ENCODE measurements at regions not wholly inside any gene's neighbourhood (a gene's known extent, or its start where the extent isn't known, plus 50 kb on each side); places are given as distances from the start of the nearest gene placed in this dataset.

- Histone ChIP-seq H3K27me3 (no peaks in the 10 kb centered on the region), H3K27ac (no peak overlapping the region), H3K4me1 (no peaks in the 10 kb centered on the region), H3K9me3 (peaks cover 0 to 6% of the 10 kb centered on the region in 2 donors), H3K4me3 (no peak overlapping the region), H3K36me3 (no peaks in the 10 kb centered on the region)
- intact Hi-C loops (cut with DNase I; ENCODE audit: low total_unique reads), result no loop called here
- no peak for TF ChIP-seq CTCF (IDR thresholded peaks at IDR 0.05)
- TF ChIP-seq POLR2A (IDR thresholded peaks at IDR 0.05), result no peak
- no peak for TF ChIP-seq POLR2AphosphoS5 (IDR thresholded peaks at IDR 0.05)
- no peak for DNase-seq (ENCODE audit: low spot score in 2 of 2)
Measured at GRCh38 chr16:65422934-65423333, 301.1 kb upstream of the CDH11 start.

- Histone ChIP-seq H3K27ac (no peak overlapping the region), H3K9me3 (peaks cover 0 to 6% of the 10 kb centered on the region in 2 donors), H3K36me3 (no peaks in the 10 kb centered on the region), H3K4me1 (no peaks in the 10 kb centered on the region), H3K27me3 (no peaks in the 10 kb centered on the region), H3K4me3 (no peak overlapping the region)
- TF ChIP-seq POLR2A (IDR thresholded peaks at IDR 0.05), result no peak
- TF ChIP-seq POLR2AphosphoS5 (IDR thresholded peaks at IDR 0.05), result no peak
- no peak for TF ChIP-seq CTCF (IDR thresholded peaks at IDR 0.05)
- intact Hi-C loops (cut with DNase I; ENCODE audit: low total_unique reads), result no loop called here
- DNase-seq (ENCODE audit: low spot score in 2 of 2), result no peak
Measured at GRCh38 chr16:65421596-65421995, 299.7 kb upstream of the CDH11 start.

- H3K4me1 ChIP-seq, result no peaks in the 10 kb centered on the region
- no peaks in the 10 kb centered on the region for H3K36me3 ChIP-seq
- H3K9me3 ChIP-seq, result peaks cover 0 to 6% of the 10 kb centered on the region in 2 donors
- intact Hi-C loops (cut with DNase I; ENCODE audit: low total_unique reads), result no loop called here
- DNase-seq (ENCODE audit: low spot score in 2 of 2), result no peak
- no peak for TF ChIP-seq POLR2AphosphoS5 (IDR thresholded peaks at IDR 0.05)
- no peak for TF ChIP-seq CTCF (IDR thresholded peaks at IDR 0.05)
- no peak for TF ChIP-seq POLR2A (IDR thresholded peaks at IDR 0.05)
- no peak overlapping the region for H3K27ac ChIP-seq
- H3K4me3 ChIP-seq, result no peak overlapping the region
- no peaks in the 10 kb centered on the region for H3K27me3 ChIP-seq
Measured at GRCh38 chr16:65418435-65418834, 296.6 kb upstream of the CDH11 start.

GRCh38 chr16:65415460-65415859 is 293.6 kb upstream of the CDH11 start:
- no peaks in the 10 kb centered on the region for H3K4me1 ChIP-seq
- no peak overlapping the region for H3K27ac ChIP-seq
- intact Hi-C loops (cut with DNase I; ENCODE audit: low total_unique reads), result no loop called here
- TF ChIP-seq POLR2A (IDR thresholded peaks at IDR 0.05) (no peak), CTCF (IDR thresholded peaks at IDR 0.05) (no peak), POLR2AphosphoS5 (IDR thresholded peaks at IDR 0.05) (no peak)
- H3K36me3 ChIP-seq, result no peaks in the 10 kb centered on the region
- peaks cover 0 to 6% of the 10 kb centered on the region in 2 donors for H3K9me3 ChIP-seq
- H3K4me3 ChIP-seq, result no peak overlapping the region
- no peak for DNase-seq (ENCODE audit: low spot score in 2 of 2)
- H3K27me3 ChIP-seq, result no peaks in the 10 kb centered on the region

- Histone ChIP-seq H3K9me3 (no peaks in the 10 kb centered on the region), H3K4me3 (no peak overlapping the region), H3K27ac (no peak overlapping the region), H3K27me3 (no peaks in the 10 kb centered on the region), H3K36me3 (no peaks in the 10 kb centered on the region), H3K4me1 (no peaks in the 10 kb centered on the region)
- DNase-seq (ENCODE audit: low spot score in 2 of 2), result no peak
- no peak for TF ChIP-seq POLR2AphosphoS5 (IDR thresholded peaks at IDR 0.05)
- intact Hi-C loops (cut with DNase I; ENCODE audit: low total_unique reads), result no loop called here
Measured at GRCh38 chr16:65414284-65414984, 292.6 kb upstream of the CDH11 start.

Data from breast epithelium (tissue), 4 donors.